NCI-H1048 (cell line): ENCODE measurements at regions not wholly inside any gene's neighbourhood (a gene's known extent, or its start where the extent isn't known, plus 50 kb on each side); places are given as distances from the start of the nearest gene placed in this dataset.

Experiments used
- DNase-seq: peaks from one replicate; lab custom pipeline; 2025; lab: John Stamatoyannopoulos, UW

DNA sequence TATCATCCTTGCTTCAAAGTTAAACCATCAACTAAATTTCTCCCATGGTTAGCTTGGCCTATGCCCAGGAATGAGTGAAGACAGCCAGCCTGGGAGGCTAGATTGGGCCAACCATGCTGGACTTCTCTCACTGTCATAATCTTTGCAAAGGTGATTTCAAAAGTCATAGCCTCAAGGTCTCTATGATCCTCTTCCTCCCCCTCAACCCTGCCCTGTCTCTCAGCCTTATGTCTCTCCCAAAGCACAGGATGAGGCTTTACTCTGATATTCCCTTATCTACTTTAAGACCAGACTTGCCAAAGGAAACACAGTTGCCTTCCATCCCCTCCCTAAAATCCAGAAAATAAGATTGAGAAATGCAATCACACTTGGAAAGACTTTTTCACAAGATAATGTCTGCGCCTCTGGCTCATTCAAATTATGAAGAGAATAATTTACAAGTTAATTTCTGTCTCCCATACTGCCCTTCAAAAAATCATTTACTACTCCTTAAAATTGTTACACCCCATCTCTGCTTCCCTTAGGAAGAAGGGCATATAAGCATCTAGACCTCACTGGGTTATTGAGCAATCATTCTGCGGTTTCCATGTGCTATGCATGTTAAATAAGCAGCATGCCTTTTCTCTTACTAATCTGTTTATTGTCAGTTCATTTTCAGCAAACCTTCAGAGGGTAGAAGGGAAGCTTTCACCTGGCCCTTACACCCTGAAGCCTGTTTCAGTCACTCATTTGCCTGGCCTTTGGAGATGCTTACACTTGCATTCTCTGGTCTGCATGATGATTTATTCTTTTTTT lies 113.8 kb upstream of the ANKRD55 start:
- no peak for DNase-seq

DNA sequence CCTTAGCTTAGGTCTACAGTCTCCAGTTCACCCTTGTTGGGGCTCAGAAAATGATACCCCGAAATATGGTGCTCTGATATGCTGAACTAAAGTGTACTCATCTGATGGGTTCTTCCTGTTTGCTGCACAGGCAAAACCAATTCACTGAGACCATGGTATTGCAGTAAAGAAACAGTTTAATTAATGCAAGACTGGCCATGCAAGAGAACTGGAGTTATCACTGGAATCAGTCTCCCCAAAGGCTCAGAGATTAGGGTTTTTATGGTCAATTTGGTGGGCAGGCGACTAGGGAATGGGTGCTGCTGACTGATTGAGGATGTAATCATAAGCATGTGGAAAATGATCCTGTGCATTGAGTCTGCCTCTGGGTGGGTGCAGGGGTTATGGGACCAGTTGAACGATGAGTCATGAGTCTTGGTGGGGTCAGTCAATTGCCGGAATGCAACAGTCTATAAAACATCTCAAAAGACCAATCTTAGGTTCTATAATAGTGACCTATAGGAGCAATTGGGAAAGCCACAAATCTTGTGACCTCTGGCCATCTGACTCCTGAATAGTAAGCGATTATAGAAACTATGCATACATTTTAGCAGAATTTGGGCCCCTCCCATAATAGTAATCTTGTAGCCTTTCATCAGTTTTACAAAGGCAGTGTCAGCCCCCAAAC lies 113.0 kb upstream of the ANKRD55 start:
- no peak for DNase-seq

DNA sequence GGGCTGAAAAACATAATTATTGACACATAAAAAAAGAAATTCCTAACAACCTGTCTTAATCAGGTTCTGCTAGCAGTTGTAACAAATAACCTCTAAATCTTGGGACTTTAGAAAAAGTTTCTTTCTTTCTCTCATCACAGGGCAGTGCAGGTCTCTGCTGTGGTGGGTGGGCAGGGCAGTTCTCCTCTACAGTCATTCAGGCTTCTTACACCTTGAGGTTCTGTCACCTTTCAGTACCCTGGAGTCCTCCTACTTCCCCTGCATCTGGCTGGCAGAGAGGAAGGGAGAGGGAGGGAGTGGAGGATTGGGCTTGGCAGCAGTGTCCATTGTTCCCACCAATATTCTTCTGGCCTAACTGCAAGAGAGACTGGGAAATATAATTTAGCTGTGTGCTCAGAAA lies 112.2 kb upstream of the ANKRD55 start:
- DNase-seq: no peak

DNA sequence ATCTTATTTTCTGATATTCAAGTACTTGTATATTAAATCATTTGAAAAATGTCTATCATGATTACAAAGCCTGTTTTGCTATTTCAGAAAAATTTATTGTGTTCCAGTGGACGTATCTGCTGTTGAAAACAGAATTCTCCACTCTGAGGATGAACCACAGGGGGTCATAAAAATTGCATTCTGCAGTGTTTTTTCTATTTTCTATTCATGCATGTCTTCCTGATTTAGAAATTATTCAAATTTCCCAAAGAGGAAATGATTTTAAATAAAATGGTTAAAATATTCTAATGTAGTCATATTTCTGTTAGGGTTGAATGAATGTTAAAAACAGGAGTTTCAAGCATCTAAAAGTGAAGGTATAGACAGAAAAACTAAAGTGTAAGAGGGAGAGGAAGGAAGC lies 111.5 kb upstream of the ANKRD55 start:
- no peak for DNase-seq

DNA sequence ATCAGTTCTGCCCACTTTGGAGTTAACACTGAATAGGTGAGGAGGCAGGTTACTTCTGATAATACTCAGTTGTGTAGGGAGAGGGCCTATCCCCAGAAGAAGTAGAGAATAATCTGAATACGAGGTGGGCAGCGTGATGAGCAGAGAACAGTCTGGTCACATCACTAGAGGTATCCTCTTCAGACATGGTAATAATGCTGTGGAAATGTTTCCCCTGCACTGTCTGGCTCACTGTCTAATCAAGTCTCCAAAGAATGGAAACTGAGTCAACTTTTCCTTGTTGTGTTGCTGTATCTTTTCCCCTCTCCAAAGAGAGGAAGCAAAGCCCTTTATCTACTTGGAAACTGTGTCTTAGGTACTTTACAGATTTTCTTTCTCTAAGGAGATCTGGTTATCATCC lies 110.9 kb upstream of the ANKRD55 start:
- DNase-seq: no peak

DNA sequence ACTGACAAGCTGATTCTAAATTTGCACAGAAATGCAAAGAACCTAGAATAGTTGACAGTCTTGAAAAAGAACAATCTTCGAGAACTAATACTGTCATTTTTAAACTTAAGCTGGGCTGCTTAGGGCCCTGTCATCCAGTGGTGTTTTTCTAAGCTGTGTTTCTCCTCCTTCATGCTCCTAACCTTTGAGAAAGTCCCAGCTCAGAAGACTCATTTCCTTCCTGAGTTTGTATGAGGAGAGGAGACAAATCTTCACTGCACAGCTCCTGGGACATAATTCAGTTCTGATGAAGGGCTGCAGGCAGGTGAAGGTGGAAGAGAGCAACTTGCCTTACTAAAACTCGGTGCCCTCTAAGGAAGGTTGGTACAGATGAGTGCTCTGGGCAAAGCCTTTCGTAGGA lies 109.5 kb upstream of the ANKRD55 start:
- no peak for DNase-seq

DNA sequence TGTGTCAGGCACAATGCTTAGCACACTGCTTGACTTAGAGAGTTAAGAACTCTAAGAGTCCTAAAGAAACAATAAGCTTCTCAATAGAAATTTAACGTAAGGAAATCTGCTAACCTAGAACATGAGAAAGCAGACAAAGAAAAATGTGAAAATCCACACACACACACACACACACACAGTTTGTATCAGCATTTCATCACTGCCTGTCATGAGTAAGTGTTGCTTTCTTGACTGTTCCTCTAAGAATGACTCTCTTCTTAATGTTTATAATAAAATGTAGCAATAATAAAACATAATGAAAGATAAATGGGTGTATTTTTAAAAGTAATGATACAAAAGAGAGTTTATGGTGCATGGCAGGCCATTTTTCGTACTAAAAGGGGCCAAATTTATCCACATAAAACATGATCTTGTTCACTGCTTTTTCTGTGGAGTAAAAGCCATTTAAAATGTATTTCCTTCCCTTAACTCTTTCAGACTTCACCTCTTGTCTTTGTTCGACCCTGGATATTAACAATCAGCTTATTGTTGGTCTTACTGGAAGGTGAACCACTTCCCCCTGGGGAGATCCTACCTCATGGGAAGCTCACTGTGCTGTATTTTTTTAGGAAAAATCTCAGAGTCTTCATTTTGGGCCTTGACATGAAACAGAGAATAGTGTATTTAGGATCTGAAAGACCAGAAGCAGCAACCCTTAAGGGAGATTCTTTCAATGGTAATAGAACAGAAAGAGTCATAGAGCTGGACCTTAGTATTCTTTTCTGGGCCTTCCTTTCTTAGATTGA lies 107.3 kb upstream of the ANKRD55 start:
- no peak for DNase-seq

DNA sequence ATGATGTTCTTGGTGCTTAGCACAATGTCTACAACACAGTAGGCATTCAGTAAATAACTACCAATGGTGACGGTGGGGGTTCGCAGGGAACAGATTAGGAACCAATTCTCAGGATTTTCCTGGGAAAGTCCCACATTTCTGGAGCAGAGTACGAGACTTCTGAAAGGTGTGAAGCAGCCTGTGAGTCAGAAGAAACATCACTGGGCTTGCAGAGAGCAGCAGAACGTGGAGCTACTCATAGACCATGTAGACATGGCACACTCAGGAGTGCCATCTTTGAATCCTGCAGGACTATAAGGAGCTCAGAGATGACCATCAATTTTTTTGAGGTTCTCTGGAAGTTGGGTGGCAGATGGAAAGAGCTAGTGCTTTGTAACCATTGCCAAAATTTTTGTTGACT lies 106.6 kb upstream of the ANKRD55 start:
- no peak for DNase-seq

DNA sequence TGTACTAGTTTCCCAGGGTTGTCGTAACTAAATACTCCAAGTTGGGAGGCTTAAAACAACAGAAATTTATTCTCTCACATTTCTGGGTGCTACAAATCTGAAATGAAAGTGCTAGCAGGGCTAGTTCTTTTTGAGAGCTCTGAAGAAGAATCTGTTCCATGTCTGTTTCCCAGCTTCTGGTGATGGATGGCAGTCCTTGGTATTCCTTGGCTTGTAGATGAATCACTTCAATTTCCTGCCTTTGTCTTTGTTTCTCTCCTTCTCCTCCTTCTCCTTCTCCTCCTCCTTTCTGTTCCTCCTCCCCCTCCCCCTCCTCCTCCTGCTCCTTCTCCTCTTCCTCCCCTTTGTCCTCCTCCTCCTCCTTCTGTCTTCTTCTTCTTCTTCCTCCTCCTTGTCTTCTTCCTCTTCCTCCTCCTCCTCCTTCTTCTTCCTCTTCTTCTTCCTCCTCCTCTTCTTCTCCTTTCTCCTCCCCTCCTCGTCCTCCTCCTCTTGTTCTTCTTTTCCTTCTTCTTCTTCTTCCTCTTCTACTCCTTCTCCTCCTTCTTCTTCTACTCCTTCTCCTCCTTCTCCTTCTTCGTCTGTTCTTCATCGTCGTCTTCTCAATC lies 104.7 kb upstream of the ANKRD55 start:
- no peak for DNase-seq

DNA sequence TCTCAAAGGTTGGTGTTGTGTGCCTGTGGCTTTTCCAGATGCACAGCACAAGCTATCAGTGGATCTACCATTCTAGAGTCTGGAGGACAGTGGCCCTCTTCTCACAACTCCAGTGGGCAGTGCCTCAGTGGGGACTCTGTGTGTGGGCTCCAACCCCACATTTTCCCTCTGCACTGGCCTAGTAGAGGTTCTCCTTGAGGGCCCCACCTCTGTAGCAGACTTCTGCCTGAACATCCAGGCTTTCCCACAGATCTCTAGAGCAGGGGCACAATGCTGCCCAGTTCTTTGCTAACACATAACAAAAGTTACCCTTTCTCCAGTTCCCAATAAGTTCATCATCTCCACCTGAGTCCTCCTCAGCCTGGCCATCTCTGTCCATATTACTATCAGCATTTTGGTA lies 102.1 kb upstream of the ANKRD55 start:
- DNase-seq: no peak

DNA sequence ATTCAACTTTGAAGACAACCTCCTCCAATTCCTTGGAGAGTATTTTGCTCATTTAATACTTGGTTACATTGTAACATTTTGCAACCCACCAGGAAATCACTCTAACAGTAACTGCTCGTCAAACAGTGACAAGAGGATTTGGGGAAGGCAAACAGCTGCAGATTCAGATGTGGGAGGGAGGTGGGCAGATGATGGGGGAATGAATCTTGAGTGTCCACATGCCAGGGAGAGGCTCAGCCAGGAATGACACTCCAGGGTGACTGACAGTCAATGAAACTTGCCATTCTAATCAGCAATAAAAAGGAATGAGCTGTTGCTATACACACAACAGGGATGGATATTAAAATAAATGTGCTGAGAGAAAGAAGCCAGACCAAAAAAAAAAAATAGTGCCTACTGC lies 97.7 kb upstream of the ANKRD55 start:
- no peak for DNase-seq

DNA sequence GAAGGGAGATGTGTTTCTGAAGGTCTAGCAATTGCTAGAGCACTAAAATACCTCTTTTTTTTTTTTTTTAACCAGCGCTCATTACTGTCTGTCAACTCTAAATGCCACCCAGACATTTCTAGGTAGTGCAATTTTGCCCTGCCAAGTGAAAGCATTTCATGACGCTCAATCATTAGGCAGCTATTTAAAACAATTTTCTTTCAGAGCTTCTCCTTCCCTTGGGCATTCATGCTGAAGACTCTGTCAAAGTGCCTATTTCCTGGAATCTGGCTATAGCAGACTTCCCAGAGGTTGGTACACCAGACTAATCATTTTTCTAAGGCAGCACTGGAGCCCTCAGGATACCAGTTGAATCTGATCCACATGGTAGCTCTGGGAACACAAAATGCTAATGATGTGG lies 97.0 kb upstream of the ANKRD55 start:
- no peak for DNase-seq

DNA sequence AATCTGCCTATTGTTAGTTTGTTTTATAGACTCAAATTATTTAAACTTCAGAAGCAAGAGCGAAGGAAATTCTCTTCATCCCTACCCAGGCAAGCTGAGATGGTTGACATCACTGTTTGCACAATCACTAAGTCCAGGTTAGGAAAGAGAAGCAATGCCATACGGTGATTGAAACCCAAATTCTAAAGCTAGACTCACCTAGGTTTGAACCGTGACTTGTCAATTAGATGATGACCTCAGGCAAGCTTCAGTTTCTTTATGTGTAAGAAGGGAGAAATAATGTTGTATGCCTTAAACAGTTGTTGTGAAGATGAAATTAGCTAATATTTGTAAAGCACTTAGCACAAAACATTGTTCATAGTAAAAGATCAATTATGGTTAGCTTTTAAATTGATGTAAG lies 96.5 kb upstream of the ANKRD55 start:
- DNase-seq: no peak

DNA sequence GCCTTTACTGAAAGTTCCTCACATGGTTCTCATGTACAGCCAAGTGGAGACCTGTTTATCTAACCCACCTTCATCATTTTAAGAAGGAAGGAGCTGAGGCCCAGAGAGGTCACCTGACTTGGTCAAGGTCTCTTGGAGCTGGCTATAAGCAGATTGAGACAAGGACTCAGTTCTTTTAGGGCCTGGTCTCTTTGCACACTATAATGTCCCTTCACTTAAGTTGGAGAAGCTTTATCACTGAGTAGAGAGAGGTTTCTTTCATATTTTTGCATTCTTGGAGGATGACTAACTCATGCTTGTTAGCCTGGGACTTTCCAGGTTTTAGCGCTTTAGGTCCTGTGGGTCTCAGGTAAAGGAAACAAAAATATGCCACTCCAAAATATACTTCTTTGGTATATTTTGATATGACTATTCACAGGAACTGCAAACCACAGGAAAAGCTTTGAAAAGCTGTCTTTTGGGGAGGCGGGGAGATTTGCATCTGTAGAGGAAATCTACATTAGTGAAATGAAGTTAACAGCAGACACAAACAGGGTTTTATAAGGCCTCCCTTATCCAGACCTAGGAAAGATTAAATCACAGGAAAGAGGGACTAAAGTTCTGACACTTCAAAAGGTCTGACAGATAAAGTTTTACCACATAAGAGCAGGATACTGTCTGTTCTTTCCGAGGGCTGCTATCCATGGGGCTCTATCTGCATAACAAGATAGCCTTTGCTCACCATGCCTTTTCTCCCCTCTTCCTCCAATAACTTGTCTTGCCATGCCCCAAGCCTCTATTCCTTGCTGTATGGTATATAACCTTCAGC lies 95.8 kb upstream of the ANKRD55 start:
- no peak for DNase-seq

DNA sequence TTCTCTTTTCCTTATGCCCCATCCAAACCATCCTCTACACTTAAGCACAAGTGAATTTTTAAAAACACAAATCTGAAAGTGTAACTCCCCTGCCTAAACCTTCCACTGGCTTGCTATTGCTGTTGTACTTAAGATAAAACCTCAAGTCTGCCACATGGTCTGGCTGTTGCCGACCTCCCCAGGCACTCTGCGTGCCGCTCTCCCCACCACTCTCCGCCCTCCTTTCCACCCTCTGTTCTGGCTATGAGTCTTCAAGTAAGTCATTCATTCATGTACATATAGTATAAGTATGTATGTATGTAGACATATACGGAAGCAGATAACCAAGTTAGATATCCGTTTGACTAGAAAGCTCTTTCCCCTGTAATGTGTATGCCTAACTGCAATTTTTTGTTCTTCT lies 94.7 kb upstream of the ANKRD55 start:
- no peak for DNase-seq

DNA sequence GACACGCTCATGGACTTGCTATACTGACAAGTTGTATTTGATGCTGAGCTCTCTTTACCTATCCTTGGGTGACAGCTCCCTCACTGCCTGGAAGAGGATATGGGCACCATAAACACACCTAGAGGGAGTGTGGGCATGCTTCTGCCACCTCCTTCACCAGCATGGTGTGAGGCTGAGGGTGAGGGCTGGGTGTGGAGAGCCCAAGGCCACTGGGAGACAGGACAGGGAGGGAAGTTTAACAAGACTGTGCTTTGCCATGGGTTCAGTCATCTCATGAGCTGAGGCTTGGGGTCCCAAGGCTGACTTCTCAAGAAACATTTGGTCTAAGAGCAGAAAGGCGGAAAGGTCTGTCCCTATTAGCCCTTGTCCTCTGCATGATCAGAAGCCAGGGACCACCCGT lies 93.6 kb upstream of the ANKRD55 start:
- no peak for DNase-seq

DNA sequence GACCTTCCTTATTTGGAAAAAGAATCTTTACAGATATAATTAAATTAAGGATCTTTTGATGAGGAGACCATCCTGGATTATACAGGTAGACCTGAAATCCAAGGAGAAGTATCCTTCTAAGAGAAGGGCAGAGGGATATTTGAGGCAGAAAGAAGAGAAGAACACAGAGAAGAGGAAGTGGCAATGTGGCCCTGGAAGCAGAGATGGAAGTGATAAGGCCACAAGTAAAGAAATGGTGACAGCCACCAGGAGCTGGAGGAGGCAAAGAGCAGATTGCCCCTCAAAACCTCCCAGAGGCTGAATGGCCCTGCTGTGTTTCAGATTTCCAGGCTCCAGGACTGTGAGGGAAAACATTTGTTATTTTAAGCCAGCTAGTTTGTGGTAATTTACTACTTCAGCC lies 93.0 kb upstream of the ANKRD55 start:
- no peak for DNase-seq

DNA sequence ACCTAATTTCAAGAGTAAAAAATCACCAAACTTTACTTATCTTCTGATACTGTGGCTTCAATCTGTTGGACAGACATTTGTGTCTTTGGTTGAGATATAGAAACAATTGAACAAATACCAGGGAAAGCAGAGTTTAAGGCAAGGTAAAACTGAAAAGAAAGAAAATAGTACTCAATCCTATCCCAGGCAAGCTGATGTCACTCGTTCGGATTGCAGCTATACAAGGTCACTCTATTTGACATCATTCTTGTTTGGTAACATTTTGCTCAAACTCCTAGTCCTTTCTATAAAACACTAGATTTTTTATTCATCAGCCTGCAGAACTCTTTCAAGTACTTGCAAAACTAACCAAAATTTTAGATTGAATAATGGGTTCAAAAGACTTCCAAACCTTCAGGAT lies 91.9 kb upstream of the ANKRD55 start:
- DNase-seq: no peak

DNA sequence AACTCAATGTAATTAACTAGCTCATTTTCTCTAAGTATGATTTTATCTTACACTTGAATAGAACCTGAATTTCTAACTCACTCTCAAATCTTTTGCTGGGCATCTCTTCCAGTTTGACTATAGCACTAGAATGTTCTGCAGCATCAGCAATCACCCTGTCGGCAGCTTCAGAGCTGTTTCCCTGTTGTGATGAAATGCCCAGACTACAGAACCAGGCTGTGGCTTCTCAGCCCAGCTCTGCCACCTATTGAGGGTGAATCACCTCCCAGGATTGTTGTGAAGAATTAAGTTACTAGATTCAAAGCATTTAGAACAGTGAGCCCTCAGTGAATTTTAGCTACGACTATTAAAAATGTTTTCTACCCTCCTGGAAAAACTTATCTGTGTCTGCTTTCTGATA lies 90.4 kb upstream of the ANKRD55 start:
- no peak for DNase-seq

DNA sequence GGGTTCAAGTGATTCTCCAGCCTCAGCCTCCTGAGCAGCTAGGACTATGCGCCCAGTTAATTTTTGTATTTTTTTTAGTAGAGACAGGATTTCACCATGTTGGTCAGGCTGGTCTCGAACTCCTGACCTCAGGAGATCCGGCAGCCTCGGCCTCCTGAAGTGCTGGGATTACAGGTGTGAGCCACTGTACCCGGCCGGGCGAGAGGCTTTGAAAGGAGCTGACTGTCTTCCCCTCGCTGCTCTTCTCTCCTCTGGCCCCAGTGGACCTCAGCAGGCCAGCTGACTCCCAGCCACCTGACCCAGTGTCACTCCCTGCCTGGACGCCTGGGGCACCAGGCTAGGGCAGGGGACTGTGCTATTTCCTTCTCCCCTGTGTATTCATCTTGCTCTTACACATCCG lies 89.5 kb upstream of the ANKRD55 start:
- no peak for DNase-seq

DNA sequence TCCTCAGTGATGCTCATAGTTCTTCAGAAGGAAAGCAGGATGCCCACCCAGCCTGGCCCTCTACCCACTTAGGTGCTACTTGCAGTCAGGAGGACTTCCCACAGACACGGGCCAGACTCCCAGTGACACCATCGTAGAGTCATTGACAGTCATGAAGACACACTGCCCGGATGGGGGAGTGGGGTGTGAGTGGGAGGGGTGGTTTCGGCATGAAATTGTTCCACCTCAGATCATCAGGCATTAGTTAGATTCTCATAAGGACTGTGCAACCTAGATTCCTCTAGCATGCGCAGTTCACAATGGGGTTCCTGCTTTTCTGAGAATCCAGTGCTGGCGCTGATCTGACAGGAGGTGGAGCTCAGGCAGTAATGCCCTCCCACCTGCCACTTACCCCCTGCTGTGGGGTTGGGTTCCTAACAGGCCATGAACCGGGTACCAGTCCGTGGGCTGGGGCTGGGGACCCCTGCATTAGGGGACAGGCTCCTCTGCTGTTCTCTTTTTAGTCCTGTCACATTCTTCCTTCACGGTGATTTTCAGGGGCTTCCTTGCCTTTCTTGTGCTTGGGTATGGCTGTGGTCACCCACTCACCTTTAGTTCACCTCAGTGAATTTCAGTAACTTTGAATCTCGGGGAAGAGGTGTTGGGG lies 88.2 kb upstream of the ANKRD55 start:
- no peak for DNase-seq
